ENCODE measurements at regions not wholly inside any gene's neighbourhood (a gene's known extent, or its start where the extent isn't known, plus 50 kb on each side); places are given as distances from the start of the nearest gene placed in this dataset.

- Histone ChIP-seq H3K79me2 (ENCODE audit: control insufficient read depth, insufficient read depth, low read length) (peaks cover 4% of the 10 kb centered on the region; the same call in 2 of the 3 replicates), H3K27ac (ENCODE audit: extremely low read depth, low read depth, low read length) (no peak overlapping the region), H4K20me1 (replicated peaks; ENCODE audit: control insufficient read depth, insufficient read depth, low read length) (no peaks in the 10 kb centered on the region), H3K27me3 (ENCODE audit: control insufficient read depth in 2 of 2, insufficient read depth in 2 of 2, low read length in 2 of 2) (no peaks in the 10 kb centered on the region), H3K4me1 (replicated peaks in 1 of 2; ENCODE audit: control insufficient read depth in 2 of 2, insufficient read depth in 2 of 2, low read length in 2 of 2) (peaks cover 0 to 10% of the 10 kb centered on the region in 2 experiments; a peak in 2 of 5 replicates), H3K36me3 (ENCODE audit: control insufficient read depth, insufficient read depth, low read length) (peaks cover 40% of the 10 kb centered on the region), H3K4me2 (ENCODE audit: insufficient read depth, low read length) (no peak overlapping the region), H3K4me3 (no peak overlapping the region), H2AFZ (ENCODE audit: low read depth, low read length) (no peak overlapping the region), H3K9me3 (replicated peaks; ENCODE audit: control insufficient read depth, insufficient read depth, low read depth, low read length) (no peaks in the 10 kb centered on the region), H3K9me1 (ENCODE audit: control insufficient read depth, insufficient read depth, low read length) (no peaks in the 10 kb centered on the region), H3K9ac (ENCODE audit: insufficient read depth in 1 of 2, low read depth in 2 of 2, low read length in 2 of 2) (no peak overlapping the region)
- CTCF ChIA-PET (ENCODE audit: low intra/inter-chr PET ratio): no interaction called here
- POLR2A ChIA-PET: no interaction called here
- intact Hi-C loops (cut with micrococcal nuclease) (no loop called here), in situ Hi-C loops (cut with MboI) (no loop called here)
- 73% methylated on average over 4 of the region's 4 CpGs for WGBS (ENCODE audit: insufficient coverage, low coverage, missing lambda C conversion rate)
- peak; percentile 75 for ATAC-seq
- no peak for DNase-seq (ENCODE audit: extremely low read depth in 1 of 4, low spot score in 3 of 4)
- peak; percentile 11 for FAIRE-seq
- no TSS peak for BruUV-seq (replicated peaks)
- TF ChIP-seq ZFPM2 (CRISPR knock-in tag; IDR thresholded peaks at IDR 0.05) (no peak), ZNF318 (IDR thresholded peaks at IDR 0.05; ENCODE audit: borderline replicate concordance in 1 of 2, low read depth in 1 of 2) (no peak), ATF7 (IDR thresholded peaks at IDR 0.05) (peak; percentile 43; the same call in 1 of the 2 replicates), ZNF395 (CRISPR knock-in tag; IDR thresholded peaks at IDR 0.05) (peak; percentile 66; the same call in 1 of the 2 replicates), NR2C2 (CRISPR knock-in tag; IDR thresholded peaks at IDR 0.05) (no peak), NR2C2 (tag; IDR thresholded peaks at IDR 0.05) (peak; percentile 19; the same call in 1 of the 2 replicates), CXXC5 (CRISPR knock-in tag; IDR thresholded peaks at IDR 0.05) (0 out of 2 replicates have a peak, but pooled peaks have one; percentile 21)
Observed at GRCh38 chr18:46265196-46266156, 161.3 kb downstream of the HAUS1 start.
